ENCODE measurements at regions not wholly inside any gene's neighbourhood (a gene's known extent, or its start where the extent isn't known, plus 50 kb on each side); places are given as distances from the start of the nearest gene placed in this dataset.
"Not testable (repeated sequence)": the region's sequence is repeated elsewhere in the genome, so short reads cannot be mapped to it uniquely, and the experiment has no call there.

DNA sequence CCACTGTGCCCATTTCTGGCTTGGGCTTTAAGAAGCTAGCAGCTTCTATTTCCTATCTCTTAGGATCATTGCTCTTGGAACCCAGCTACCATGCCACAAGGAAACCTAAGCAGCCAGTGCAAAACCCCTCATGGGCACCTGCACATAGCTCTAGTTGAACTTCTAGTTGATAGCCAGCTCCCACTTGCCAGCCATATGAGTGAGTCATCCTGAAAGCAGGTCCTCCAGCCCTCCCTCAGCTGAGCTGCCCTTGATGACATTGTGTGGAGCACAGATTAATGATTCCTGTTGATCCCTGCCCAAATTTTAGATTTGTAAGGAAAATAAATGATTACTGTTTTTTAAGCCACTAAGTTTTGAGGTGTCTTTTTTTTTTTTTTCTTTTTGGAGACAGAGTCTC, 234.2 kb upstream of the FBXO33 start:
- TF ChIP-seq, protein P1, sequence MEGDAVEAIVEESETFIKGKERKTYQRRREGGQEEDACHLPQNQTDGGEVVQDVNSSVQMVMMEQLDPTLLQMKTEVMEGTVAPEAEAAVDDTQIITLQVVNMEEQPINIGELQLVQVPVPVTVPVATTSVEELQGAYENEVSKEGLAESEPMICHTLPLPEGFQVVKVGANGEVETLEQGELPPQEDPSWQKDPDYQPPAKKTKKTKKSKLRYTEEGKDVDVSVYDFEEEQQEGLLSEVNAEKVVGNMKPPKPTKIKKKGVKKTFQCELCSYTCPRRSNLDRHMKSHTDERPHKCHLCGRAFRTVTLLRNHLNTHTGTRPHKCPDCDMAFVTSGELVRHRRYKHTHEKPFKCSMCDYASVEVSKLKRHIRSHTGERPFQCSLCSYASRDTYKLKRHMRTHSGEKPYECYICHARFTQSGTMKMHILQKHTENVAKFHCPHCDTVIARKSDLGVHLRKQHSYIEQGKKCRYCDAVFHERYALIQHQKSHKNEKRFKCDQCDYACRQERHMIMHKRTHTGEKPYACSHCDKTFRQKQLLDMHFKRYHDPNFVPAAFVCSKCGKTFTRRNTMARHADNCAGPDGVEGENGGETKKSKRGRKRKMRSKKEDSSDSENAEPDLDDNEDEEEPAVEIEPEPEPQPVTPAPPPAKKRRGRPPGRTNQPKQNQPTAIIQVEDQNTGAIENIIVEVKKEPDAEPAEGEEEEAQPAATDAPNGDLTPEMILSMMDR (conservative IDR thresholded peaks at IDR 0.05): no peak
- H3K27ac Mint-ChIP-seq (ENCODE audit: unreplicated experiment): no peak overlapping the region
- no peaks in the 10 kb centered on the region for H3K4me1 Mint-ChIP-seq
- no peak overlapping the region for H3K4me3 Mint-ChIP-seq
- H3K36me3 Mint-ChIP-seq (ENCODE audit: low read depth): no peaks in the 10 kb centered on the region
- no peaks in the 10 kb centered on the region for H3K27me3 Mint-ChIP-seq (ENCODE audit: low read depth)
- no peak for DNase-seq (ENCODE audit: low read depth, low spot score)
- H3K9me3 Mint-ChIP-seq: no peaks in the 10 kb centered on the region

DNA sequence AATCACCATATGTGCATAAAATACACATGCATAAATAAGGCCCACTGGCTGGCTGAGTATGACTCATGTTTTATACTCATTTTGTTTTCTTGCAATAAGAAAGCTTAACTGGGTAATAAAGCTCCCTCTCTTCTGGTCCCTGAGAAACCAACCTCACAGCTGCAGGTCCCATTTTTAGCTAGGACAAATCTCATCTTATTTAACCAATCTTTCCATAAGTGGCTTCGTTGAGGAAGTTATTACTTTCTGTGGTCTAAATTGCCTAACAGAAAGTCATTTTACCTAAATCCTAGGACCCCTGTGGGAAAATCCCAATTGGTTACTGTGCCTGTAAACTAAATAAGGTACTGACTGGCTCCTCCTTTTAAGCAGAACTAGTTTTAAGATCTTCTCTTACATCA, 232.8 kb upstream of the FBXO33 start:
- H3K36me3 Mint-ChIP-seq (ENCODE audit: low read depth): no peaks in the 10 kb centered on the region
- TF ChIP-seq, protein P1 (conservative IDR thresholded peaks at IDR 0.05): no peak
- H3K9me3 Mint-ChIP-seq: no peaks in the 10 kb centered on the region
- no peaks in the 10 kb centered on the region for H3K4me1 Mint-ChIP-seq
- no peak overlapping the region for H3K4me3 Mint-ChIP-seq
- H3K27me3 Mint-ChIP-seq (ENCODE audit: low read depth): no peaks in the 10 kb centered on the region
- H3K27ac Mint-ChIP-seq (ENCODE audit: unreplicated experiment): no peak overlapping the region
- DNase-seq (ENCODE audit: low read depth, low spot score): no peak

DNA sequence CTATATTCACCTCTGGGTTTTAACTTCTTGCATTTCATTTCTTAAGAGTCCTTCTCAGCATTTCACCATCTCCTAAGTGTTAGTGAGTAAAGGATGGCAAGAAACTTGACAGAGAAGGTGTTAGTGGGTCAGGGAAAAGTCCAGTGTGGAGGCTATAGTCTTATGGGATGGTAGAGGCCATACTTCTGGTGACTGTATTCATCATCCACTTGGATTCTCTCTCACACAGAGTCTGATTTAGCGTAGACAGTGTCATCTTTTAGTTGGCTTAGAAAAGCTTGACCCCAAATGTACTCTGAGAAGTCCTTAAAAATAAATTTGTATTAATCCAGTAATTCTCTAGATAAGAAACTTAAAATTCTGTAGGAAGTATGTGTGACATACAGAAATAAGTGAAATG, 232.4 kb upstream of the FBXO33 start:
- no peaks in the 10 kb centered on the region for H3K27me3 Mint-ChIP-seq (ENCODE audit: low read depth)
- H3K4me1 Mint-ChIP-seq: no peaks in the 10 kb centered on the region
- TF ChIP-seq, protein P1 (conservative IDR thresholded peaks at IDR 0.05): no peak
- H3K4me3 Mint-ChIP-seq: no peak overlapping the region
- no peaks in the 10 kb centered on the region for H3K9me3 Mint-ChIP-seq
- no peaks in the 10 kb centered on the region for H3K36me3 Mint-ChIP-seq (ENCODE audit: low read depth)
- no peak for DNase-seq (ENCODE audit: low read depth, low spot score)
- no peak overlapping the region for H3K27ac Mint-ChIP-seq (ENCODE audit: unreplicated experiment)

DNA sequence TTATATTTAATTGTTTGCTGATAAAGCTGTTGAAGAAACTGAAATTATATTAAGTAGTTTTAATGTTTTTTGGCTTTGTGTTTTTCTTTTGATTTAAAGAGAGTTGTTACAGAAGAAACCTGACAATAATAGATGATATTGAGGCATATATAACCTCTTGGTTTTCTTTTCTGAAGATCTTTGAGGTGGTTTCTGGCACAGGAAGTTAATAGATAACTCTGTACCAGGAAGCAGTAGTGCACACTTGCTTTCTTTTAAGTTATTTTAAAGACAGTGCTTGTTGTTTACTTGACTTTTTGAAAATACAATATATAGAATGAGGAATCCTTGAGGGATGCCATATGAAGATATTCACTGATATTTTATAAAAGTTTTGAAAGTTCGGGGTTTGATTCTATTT, 209.0 kb upstream of the FBXO33 start:
- Mint-ChIP-seq H3K9me3 (peaks cover 6% of the 10 kb centered on the region), H3K27ac (ENCODE audit: unreplicated experiment) (no peak overlapping the region), H3K4me1 (no peaks in the 10 kb centered on the region), H3K4me3 (no peak overlapping the region), H3K36me3 (ENCODE audit: low read depth) (peaks cover 5% of the 10 kb centered on the region), H3K27me3 (ENCODE audit: low read depth) (no peaks in the 10 kb centered on the region)
- TF ChIP-seq, protein P1 (conservative IDR thresholded peaks at IDR 0.05): no peak
- DNase-seq (ENCODE audit: low read depth, low spot score): no peak

DNA sequence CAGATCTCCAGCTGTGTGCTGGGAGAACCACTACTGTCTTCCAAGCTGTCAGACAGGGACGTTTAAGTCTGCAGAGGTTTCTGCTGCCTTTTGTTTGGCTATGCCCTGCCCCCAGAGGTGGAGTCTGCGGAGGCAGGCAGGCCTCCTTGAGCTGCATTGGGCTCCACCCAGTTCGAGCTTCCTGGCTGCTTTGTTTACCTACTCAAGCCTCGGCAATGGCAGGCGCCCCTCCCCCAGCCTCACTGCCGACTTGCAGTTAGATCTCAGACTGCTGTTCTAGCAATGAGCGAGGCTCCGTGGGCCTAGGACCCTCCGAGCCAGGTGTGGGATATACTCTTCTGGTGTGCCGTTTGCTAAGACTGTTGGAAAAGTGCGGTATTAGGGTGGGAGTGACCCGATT, 206.8 kb upstream of the FBXO33 start:
- DNase-seq (ENCODE audit: low read depth, low spot score); H3K27ac Mint-ChIP-seq (ENCODE audit: unreplicated experiment); H3K9me3 Mint-ChIP-seq; H3K4me3 Mint-ChIP-seq; H3K36me3 Mint-ChIP-seq (ENCODE audit: low read depth); H3K27me3 Mint-ChIP-seq (ENCODE audit: low read depth); H3K4me1 Mint-ChIP-seq: not testable (repeated sequence)

DNA sequence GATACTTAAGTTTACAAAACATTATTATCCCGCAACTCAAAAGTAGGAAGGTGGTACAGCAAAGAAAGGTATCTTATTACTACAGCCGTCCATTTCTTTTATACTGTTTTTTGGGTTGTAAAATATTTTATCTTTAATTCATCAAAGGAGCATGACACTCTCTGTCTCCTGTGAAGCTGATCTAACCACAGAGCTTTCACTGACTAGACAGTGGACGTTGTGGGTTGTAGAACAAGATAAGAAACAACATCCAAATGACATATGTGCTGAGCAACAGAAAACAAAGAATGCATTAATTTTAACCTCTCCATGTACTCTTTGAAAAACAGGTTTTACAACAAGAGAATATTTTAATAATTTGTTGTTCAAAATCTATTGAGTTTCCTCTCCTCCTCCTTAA, 195.9 kb upstream of the FBXO33 start:
- no peak for DNase-seq (ENCODE audit: low read depth, low spot score)
- TF ChIP-seq, protein P1 (conservative IDR thresholded peaks at IDR 0.05): no peak
- Mint-ChIP-seq H3K4me1 (no peaks in the 10 kb centered on the region), H3K27me3 (ENCODE audit: low read depth) (no peaks in the 10 kb centered on the region), H3K9me3 (peaks cover 4% of the 10 kb centered on the region), H3K4me3 (no peak overlapping the region), H3K27ac (ENCODE audit: unreplicated experiment) (no peak overlapping the region), H3K36me3 (ENCODE audit: low read depth) (no peaks in the 10 kb centered on the region)

All from neural crest cell (in vitro differentiated cells).